T-helper 22 cell (primary cell): ENCODE measurements at regions not wholly inside any gene's neighbourhood (a gene's known extent, or its start where the extent isn't known, plus 50 kb on each side); places are given as distances from the start of the nearest gene placed in this dataset.
"Not testable (repeated sequence)": the region's sequence is repeated elsewhere in the genome, so short reads cannot be mapped to it uniquely, and the experiment has no call there.

Experiments used
- DNase-seq: peaks from one replicate; pipeline ENCODE4 v3.0.0-alpha.2; 2020; ENCODE audit warnings: low read depth

DNA sequence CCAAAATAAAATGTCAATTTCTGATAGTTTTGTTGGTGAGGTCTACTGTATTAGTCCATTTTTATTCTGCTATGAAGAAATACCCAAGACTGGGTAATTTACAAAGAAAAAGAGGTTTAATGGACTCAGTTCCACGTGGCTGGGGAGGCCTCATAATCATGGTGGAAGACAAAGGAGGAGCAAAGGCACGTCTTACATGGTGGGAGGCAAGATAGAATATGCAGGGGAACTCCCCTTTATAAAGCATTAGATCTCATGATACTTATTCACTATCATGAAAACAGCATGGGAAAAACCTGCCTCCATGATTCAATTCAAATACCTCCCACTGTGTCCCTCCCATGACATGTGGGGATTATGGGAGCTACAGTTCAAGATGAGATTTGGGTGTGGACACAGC, 204.5 kb upstream of the ZEB2 start:
- DNase-seq = not testable (repeated sequence)

DNA sequence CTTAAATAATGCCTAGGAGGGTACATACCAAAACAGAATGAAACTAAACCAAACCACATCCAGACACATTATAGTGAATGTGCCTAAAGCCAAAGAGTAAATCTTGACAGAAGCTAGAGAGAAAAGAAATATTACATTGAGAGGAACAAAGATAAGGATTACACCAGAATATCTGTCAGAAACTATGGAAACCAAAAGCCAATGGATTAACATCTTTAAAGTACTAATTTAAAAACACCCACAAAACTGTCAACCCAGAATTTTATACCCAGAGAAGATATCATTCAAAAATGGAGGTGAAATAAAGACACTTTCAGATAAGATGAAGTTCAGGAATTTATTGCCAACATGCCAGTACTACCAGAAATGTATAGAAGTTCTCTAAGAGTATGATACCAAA, 198.5 kb upstream of the ZEB2 start:
- no peak for DNase-seq

DNA sequence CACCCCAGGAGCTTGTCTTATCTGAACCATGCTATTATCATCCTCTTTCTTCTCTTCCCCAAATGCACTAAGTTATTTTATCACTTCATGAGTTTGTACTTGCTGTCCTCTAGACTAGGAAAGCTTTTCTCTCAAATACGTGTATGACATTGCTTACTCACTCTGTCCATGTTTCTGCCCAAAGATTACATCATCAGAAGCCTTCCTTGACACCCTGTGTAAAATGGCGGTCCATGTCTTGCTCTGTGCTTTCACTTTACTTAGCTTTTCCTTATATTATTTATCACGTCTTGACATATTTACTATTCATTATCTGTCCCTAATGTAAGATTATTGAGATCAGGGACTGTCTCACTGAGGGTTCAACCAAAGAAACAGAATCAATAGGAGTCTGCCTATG, 196.1 kb upstream of the ZEB2 start:
- no peak for DNase-seq

DNA sequence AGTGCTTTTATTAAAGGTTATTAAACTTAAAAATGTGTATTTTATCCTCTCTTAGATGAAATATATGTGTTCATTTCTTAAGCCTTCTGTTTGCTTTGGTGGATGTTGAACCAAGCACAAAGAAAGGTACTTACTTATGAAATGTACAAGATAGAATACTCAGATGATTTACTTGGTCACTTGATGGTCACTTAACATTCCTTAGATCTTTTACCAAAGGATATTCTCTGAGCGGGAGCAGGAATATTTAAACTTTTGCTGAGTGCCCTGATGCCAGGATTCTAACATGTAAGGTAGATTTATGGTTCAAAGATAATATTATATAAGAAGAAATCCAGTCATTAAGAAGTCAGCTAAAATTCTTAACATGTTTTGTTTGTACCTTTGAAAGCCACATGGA, 193.5 kb upstream of the ZEB2 start:
- no peak for DNase-seq

DNA sequence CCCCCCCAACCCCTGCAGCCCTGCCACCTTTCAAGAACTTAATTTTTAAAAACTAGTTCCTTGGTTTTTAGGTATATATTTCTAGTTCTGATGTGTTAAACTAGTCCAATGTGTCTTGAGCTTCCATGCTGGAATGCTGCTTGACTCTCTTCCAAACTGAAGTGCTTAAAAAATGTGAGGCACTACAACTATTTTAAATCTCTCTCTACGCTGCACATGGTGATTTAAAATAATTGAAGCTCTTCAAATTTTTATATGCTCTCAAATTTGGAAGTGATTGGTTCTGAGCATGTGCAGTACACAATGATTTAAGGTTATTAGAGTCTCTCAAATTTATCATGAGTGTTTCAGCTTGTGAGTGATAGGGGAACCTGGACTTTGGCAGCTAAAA, 192.6 kb upstream of the ZEB2 start:
- no peak for DNase-seq

DNA sequence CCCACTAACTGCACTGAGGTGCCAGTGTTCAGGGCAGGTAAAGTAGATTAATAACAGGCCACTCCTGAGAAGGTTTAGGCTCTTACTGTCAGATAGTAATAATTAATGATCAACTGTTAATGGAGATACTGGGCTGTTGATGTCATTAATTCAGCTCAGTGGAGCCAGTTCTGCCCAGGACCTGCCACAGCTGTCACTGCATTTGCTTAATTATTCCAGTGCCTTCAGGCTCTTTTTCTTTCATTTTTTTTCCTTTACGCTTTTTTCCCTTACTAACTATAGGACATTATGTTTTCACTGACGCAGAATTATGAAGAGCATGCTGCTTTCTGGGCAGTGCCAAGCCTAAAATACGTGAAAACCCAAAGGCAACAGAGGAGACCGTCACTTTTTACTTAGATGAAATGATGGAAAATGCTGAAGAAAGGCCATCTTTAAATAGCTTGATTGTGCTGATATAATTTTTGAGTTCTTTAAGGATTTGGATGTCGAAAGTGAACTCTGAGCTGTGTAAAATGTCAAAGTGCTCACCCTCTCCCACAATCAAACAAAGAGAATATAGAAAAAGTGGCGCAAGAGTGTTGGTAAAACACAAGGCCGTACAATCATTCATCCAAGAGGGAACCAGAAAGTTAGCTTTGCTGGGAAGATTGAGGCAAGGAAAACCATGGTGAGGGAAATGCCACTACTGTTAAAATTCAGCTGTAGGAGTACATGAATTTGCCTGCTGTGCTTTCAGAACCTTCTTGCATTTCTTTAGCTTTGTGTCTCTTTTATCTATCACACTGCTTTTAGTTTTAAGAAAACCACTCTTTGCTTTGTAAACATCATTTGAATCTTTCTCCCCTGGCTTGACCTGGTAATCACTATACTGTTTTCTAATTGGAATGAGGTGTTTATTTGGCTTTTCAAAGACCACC, 192.0 kb upstream of the ZEB2 start:
- no peak for DNase-seq

DNA sequence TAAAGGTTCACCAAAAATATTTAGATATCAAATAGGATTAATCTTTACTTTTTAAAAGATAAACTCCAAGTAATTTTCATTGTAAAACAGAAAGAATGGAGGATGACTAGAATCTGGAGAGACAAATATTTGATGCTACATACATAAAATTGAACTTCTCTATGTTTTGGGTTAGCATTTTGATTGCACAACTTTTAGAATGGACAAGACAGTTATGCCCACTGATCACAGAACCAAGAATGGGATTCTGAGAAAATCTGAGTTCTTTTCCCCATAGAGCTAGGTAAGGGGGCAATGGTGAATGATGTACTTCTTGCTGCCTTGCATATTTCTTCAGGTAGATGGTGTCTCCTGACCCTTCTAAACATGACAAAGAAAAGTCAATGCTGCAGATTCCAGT, 191.2 kb upstream of the ZEB2 start:
- no peak for DNase-seq

DNA sequence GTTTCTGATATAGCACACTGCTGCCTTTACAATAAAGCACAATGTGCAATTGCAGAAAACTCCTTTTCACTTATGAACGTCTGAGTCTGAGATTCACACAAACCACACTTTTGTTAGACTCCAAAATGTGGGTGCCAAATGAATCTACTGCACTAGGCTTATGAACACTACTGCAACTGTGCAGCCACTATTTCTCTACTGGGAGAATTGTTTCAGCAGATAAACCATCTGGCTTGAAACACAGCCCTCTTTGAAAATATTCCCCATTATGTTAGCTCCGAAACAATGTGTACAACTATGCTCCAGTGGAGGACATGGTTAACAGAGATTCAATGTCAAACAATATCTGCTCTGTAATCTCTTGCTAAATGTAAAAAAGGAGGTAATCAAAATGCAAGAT, 188.7 kb upstream of the ZEB2 start:
- DNase-seq = no peak

DNA sequence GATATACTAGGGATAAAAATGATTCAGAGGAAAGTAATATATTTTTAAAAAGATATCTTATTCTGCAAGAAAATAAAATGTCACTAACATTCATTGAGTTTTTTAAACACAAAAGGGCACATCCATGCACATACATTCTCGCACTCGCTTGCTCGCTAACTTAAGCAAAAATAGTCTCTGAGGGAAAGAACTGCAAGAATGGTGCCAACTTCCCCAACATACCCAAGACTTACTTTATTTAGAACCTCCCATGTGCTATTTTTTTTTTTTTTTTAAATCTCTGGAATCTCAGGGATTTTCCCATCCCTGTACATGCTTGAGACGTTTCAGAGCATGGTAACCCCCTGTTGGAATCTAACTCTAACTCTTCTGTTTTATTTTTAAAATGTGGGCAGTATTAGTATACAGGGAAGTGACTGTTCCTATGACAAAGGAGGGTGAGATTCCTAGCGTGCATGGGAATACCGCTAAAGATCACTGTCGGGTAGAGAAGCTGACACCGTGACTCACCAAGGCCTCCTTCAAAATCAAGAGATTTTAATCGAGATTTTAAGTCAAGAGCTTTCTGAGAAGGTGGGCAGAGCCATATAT, 187.9 kb upstream of the ZEB2 start:
- DNase-seq = no peak

DNA sequence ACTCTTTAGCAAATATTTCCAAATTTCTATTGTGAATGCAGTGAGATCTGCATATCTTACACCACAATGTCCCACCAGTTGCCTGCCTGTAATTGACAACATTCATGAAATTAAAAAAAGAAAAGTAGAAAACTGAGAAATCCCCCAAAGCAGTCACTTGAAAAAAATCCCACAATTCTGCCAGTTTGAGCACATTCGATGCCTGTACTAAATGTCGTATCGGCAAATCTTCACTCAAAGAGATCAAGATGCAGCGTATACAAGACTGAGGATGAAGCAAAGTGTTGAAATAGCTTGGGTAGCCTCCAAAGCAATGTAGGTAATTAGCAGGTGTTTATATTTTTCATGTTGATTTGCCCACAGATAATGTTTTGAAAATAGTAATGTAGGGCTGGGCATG, 186.7 kb upstream of the ZEB2 start:
- DNase-seq = no peak

DNA sequence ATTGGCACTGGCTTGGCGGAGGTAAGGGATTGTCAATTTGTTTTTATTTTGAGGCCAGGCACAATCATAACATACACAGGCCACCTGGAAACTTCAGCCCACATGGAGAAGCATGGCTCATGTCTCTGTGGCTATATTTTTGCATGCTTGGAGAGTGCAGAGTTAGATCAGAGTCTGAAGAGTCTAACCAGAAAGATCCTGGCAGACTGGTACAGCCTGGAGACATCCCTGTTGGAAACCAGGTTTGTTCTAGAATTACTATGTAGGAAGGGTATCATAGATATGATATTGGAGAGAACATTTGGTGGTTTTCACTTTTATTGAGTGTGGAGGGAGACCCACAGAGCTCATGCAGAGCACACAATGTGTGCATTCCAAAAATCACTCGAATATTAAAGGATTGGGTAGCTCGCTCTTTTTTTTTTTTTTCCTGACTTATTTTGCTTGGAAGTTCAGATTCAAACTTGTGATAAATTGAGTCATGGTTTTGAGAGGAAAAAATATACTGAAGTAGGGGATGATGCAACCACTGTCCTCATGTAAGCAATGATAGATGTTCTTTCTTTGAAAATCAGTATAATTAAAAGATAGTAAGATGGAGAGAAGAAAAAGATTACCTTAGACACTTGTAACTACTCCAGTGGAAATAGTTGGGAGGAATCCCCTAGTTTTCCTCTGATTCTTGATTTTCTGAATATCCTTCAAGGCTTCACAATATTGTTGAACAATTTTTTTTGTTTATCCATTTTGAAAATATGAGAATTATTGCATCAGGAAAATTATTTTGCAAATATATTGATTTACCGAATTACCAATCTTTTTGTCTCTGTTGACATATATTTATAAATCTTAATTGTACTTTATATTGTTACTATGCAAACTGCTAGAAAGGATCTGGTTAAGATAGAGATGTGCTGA, 185.7 kb upstream of the ZEB2 start:
- no peak for DNase-seq

DNA sequence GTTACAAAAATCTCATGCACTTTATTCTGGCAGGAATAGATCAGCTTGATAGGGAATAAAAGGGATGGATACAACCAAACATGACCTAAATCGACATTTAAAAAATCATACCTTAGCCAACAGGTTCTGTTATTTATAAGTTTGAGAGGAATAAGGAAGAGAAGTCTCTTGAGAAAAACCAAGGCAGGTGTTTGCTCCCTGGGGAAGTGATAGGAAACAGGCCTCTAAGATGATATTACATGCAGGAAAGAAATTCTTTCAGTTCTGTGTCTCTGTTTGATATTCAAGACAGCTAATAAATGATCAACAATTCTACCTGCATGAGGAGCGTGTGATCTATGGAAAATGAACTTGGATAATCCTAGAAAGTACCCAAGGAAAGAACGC, 184.8 kb upstream of the ZEB2 start:
- no peak for DNase-seq

DNA sequence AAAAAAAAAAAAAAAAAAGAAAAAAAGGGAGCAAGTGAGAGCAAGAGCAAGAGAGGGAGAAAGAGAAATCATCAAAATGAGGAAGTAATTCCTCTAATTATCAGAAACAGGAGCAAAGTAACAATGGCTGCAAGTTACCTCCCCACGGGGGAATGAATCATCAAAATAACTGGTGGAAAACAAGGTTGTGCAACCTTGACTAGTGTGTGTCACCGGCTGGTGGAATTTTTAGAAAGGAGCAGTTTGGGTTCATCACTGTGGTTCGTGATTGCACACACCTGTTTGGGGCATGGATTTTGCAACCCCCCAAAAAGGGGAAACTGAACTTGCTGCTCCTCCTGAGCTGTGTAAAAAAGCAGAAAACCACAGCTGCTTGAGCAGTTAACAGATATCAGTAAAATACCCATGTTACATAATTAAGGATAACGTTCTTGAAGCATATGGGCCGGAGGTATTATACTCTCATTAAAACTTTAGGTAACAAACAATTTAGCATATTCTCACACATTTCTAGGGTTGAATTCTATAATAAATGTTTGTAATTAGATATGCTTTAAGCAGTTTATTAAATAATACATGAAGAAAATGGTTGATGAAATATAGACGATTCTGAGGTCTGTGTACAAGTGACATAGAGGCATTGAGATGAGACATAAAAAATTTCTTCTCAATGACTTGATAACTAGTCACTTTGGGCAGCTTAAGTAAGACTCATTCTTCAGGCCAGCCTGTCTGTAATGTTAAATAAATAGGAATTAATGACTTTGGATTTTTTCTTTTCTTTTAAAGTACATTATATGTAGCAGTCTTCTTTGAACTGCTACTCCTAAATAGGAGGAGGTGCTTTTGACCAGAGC, 184.2 kb upstream of the ZEB2 start:
- no peak for DNase-seq

DNA sequence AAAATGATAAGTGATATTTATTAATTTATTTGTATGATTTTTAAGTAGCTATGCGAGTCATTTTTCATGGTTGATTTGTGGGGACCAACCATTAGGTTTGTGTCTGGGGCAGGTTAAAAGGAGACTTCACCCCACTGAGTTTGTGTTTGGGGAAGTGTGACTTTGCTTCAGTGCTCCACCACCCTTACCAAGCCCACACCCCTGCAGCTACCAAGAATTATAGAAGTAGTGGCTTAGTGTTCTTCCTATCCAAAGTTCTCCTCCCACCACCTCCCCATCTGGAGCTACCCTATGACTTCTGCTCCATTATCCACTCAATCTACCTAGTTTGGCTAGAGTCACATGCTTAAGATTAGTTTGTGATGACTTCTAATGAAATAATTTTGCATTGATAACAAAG, 182.1 kb upstream of the ZEB2 start:
- DNase-seq = no peak

DNA sequence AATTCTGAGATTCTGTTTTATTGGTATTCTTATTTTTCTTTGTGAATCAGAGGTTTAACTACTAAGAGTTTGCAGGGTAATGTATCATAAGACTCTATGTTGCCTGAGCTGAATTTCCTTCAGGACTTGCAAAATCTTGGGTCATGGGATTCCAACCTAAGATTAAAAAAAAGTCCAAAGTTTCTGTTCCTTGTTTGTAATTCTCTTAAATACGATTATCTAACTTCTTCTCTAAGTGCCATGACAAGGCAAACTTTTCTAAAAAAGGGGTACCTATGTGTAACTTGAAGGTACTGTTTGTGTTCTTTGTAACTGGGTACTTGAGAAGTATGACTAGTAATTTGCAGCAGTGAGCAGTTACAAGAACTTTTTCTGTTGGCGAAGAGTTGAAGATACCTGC, 181.3 kb upstream of the ZEB2 start:
- DNase-seq = no peak

DNA sequence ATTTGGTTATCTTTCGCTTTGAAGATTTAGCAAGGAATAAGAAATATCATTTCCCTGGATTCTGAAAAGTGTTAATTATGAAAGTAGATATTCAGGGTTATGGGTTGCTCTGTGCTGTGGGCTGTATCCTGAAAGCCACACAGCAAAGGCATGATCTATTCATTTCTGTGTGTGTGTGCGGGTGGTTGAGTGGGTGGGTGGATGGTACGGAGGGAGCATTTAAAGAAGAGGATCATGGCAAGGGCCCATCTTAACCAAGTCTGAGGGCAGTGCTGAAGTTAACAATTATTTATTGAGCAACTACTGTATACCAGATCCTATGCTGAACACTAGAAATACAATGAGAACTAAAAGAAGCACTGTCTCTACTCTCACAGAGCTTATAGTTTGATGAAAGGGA, 178.2 kb upstream of the ZEB2 start:
- no peak for DNase-seq

DNA sequence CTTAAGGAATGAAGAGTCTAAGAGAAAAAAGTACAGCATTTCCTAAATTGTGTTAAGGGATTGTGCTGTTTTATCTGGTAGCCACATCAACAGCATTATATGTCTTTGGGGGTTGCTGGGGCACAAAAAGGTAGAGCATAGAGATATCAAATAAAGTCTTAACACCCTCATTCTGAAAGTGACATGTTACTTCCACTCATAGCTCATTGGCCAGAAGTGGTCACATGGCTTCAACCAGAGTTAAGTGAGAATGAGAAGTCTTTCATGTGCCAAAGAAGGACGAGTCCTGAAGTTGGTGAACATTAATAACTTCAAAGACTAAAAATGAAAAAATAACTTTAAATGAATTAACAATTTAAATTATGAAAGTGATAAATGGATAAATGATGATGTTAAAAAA, 175.7 kb upstream of the ZEB2 start:
- no peak for DNase-seq

DNA sequence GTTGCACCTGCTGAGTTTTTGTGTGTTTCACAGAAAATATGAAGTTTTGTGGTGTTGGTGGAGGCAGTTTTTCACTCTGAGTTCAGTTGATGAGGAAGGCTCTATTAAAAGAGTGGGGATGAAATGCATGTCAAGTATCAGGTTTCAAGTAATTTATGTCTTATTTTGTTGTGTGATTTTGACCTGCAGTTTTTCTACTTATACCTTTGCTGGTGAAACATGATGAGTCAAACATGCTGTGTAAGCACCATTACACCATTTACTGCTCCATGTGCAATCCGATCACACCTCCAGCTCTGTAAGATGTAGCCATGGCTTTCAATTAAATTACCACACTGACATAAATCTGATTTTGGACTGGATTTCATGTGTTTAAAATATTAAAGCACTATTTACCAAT, 174.5 kb upstream of the ZEB2 start:
- DNase-seq = no peak

DNA sequence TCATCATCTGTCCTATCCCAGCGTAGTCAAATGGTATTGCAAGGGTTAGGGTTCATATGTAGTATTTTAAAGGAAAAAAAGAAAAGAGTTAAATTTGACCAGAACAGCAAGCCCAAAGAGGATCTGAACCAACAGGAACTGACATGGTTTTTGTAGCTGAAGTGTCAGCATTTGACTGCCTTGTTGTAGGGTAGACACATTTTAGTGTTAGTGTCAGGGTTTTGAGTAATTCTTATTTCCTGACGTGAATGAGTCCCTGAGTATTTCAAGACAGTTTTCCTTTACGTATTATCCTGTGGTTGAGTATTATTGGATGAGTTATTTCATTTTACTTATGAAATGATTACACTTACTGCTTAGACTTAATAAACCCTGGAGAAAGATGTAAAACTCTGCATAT, 173.3 kb upstream of the ZEB2 start:
- DNase-seq = no peak

DNA sequence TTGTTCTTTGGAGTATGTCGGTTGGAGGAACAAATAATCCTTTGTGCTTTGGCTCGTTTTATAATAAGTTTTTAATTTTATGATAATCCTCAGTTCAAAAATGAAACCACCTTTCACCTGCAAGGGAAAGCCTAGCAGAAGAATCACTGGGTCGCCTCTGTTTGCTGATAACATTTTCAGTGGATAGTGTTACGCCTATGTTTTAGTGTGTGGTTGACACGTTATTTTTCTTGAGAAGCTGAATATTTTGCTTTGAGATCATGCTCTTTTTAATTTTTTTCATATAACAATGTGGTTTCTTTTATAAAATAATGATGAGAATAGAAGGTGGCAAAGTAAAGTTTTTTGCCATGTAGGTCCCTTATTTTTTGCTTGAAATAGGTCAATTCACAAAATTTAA, 172.7 kb upstream of the ZEB2 start:
- DNase-seq = no peak

DNA sequence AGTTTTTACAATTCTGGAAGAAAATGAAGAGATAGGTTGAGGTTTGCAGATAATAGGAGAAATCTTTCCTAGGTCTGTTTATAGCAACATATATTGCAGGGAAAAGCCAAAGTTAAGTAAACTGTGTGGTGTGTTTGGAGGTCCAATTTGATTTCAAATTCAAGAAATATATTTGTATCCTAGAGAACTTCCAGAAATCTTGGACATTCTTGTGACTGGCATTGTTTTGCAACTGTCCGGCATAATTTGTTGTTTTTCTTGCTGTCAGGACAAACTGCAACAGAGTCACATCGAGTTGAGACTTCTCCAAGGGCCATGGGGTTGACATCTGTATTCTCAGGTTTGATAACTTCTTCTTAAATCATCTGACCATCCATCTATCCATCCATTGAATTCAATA, 170.9 kb upstream of the ZEB2 start:
- DNase-seq = no peak
